Neural progenitor cell (in vitro differentiated cells): ENCODE measurements at regions not wholly inside any gene's neighbourhood (a gene's known extent, or its start where the extent isn't known, plus 50 kb on each side); places are given as distances from the start of the nearest gene placed in this dataset.
"Not testable (repeated sequence)": the region's sequence is repeated elsewhere in the genome, so short reads cannot be mapped to it uniquely, and the experiment has no call there.

Experiments
- EZH2 ChIP-seq: fragments of 200-600 bp; sonication (generic); IDR thresholded peaks from 2 replicates; pipeline ENCODE4 v1.6.1; 2017; ENCODE audit warnings: antibody characterized with exemption, mild to moderate bottlenecking, moderate library complexity
- TF ChIP-seq, protein P1 (sequence below): fragments of 200-600 bp; sonication (generic); IDR thresholded peaks from 2 replicates; pipeline ENCODE4 v1.5.1; 2017; ENCODE audit warnings: antibody characterized with exemption, mild to moderate bottlenecking

GRCh38 chr12:9474197-9474596 is 133.5 kb downstream of the KLRB1 start:
- TF ChIP-seq, protein P1, sequence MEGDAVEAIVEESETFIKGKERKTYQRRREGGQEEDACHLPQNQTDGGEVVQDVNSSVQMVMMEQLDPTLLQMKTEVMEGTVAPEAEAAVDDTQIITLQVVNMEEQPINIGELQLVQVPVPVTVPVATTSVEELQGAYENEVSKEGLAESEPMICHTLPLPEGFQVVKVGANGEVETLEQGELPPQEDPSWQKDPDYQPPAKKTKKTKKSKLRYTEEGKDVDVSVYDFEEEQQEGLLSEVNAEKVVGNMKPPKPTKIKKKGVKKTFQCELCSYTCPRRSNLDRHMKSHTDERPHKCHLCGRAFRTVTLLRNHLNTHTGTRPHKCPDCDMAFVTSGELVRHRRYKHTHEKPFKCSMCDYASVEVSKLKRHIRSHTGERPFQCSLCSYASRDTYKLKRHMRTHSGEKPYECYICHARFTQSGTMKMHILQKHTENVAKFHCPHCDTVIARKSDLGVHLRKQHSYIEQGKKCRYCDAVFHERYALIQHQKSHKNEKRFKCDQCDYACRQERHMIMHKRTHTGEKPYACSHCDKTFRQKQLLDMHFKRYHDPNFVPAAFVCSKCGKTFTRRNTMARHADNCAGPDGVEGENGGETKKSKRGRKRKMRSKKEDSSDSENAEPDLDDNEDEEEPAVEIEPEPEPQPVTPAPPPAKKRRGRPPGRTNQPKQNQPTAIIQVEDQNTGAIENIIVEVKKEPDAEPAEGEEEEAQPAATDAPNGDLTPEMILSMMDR: not testable (repeated sequence)
- not testable (repeated sequence) for TF ChIP-seq EZH2
